CD8-positive, alpha-beta memory T cell (primary cell): ENCODE measurements at regions not wholly inside any gene's neighbourhood (a gene's known extent, or its start where the extent isn't known, plus 50 kb on each side); places are given as distances from the start of the nearest gene placed in this dataset.

ENCODE experiments used
- CTCF ChIA-PET: fragments of 350-600 bp; sonication (Branson Sonifier 250); formaldehyde crosslinking; loops from one replicate; lab custom pipeline; 2021; ENCODE audit warnings: antibody characterized with exemption; lab: Charles Lee
- POLR2A ChIA-PET: fragments of 350-600 bp; sonication (Branson Sonifier 250); formaldehyde crosslinking; loops from one replicate; lab custom pipeline; 2021; ENCODE audit warnings: antibody characterized with exemption; lab: Charles Lee
- DNase-seq, 5 donors: peaks; one replicate each; pipeline versions ENCODE4 v3.0.0 to v3.0.0-alpha.2; 2020 to 2022; ENCODE audit warnings: mixed read lengths in 1 of 5
- H3K27ac ChIP-seq: one replicate; pipeline ENCODE4 v1.7.0; 2013; ENCODE audit warnings: low read depth, mild to moderate bottlenecking, low read length, moderate library complexity
- H3K27me3 ChIP-seq: 2 replicates; pipeline ENCODE4 v1.7.0; 2013; ENCODE audit warnings: low read length, mild to moderate bottlenecking; ENCODE audit not compliant: insufficient read depth, poor library complexity, severe bottlenecking
- H3K36me3 ChIP-seq: 2 replicates; pipeline ENCODE4 v1.7.0; 2013; ENCODE audit warnings: mild to moderate bottlenecking, low read length, moderate library complexity; ENCODE audit not compliant: insufficient read depth
- H3K4me1 ChIP-seq: 2 replicates; pipeline ENCODE4 v1.7.0; 2013; ENCODE audit warnings: mild to moderate bottlenecking, low read length, moderate library complexity; ENCODE audit not compliant: insufficient read depth
- H3K4me3 ChIP-seq: 2 replicates; pipeline ENCODE4 v1.7.0; 2013; ENCODE audit warnings: mild to moderate bottlenecking, low read length
- H3K9me3 ChIP-seq: 2 replicates; pipeline ENCODE4 v1.7.0; 2013; ENCODE audit warnings: mild to moderate bottlenecking, low read length
- H3K27ac Mint-ChIP-seq, 8 donors: one replicate each; pipeline ENCODE4 v1.8.0; 2020 to 2021; ENCODE audit warnings: mixed read lengths in 8 of 8, mild to moderate bottlenecking in 6 of 8, inconsistent platforms in 3 of 8, moderate library complexity in 3 of 8
- H3K27me3 Mint-ChIP-seq, 2 donors: one replicate each; pipeline ENCODE4 v1.8.0; 2020 to 2021; ENCODE audit warnings: mixed read lengths in 2 of 2, mild to moderate bottlenecking in 1 of 2, moderate library complexity in 1 of 2
- H3K36me3 Mint-ChIP-seq, 3 donors: one replicate each; pipeline ENCODE4 v1.8.0; 2020 to 2021; ENCODE audit warnings: mixed read lengths in 3 of 3, inconsistent platforms in 1 of 3, mild to moderate bottlenecking in 1 of 3
- H3K4me1 Mint-ChIP-seq, 3 donors: one replicate each; pipeline ENCODE4 v1.8.0; 2020 to 2021; ENCODE audit warnings: mixed read lengths in 3 of 3, inconsistent platforms in 1 of 3, mild to moderate bottlenecking in 1 of 3
- H3K4me3 Mint-ChIP-seq, 7 donors: one replicate each; pipeline ENCODE4 v1.8.0; 2020 to 2021; ENCODE audit warnings: mixed read lengths in 7 of 7, mild to moderate bottlenecking in 6 of 7, moderate library complexity in 4 of 7, inconsistent platforms in 2 of 7
- H3K9me3 Mint-ChIP-seq, 5 donors: one replicate each; pipeline ENCODE4 v1.8.0; 2020 to 2022; ENCODE audit warnings: mixed read lengths in 5 of 5, mild to moderate bottlenecking in 3 of 5, moderate library complexity in 2 of 5, inconsistent platforms in 1 of 5

- Histone ChIP-seq H3K27me3 (no peaks in the 10 kb centered on the region), H3K36me3 (no peaks in the 10 kb centered on the region), H3K4me1 (no peaks in the 10 kb centered on the region), H3K27ac (no peak overlapping the region), H3K4me3 (no peak overlapping the region), H3K9me3 (no peaks in the 10 kb centered on the region)
- ChIA-PET CTCF (no interaction called here), POLR2A (no interaction called here)
- no peak overlapping the region for H3K27ac Mint-ChIP-seq
- H3K4me3 Mint-ChIP-seq, result no peak overlapping the region
- no peaks in the 10 kb centered on the region for H3K27me3 Mint-ChIP-seq
- H3K9me3 Mint-ChIP-seq, result peaks cover 7 to 35% (median 18%) of the 10 kb centered on the region in 5 donors
- DNase-seq, result no peak
- no peaks in the 10 kb centered on the region for H3K36me3 Mint-ChIP-seq
- H3K4me1 Mint-ChIP-seq, result no peaks in the 10 kb centered on the region
Observed at GRCh38 chr4:19425146-19425545, 826.6 kb upstream of the SLIT2 start.

GRCh38 chr4:19417256-19417655 lies 834.4 kb upstream of the SLIT2 start:
- H3K27me3 ChIP-seq, result no peaks in the 10 kb centered on the region
- ChIA-PET CTCF (no interaction called here), POLR2A (no interaction called here)
- Mint-ChIP-seq H3K4me3 (no peak overlapping the region), H3K4me1 (no peaks in the 10 kb centered on the region), H3K27me3 (no peaks in the 10 kb centered on the region), H3K9me3 (peaks cover 5 to 35% (median 19%) of the 10 kb centered on the region in 5 donors), H3K36me3 (no peaks in the 10 kb centered on the region), H3K27ac (no peak overlapping the region)
- H3K4me1 ChIP-seq, result no peaks in the 10 kb centered on the region
- DNase-seq, result no peak
- no peak overlapping the region for H3K27ac ChIP-seq
- peaks cover 5% of the 10 kb centered on the region for H3K9me3 ChIP-seq
- no peak overlapping the region for H3K4me3 ChIP-seq
- no peaks in the 10 kb centered on the region for H3K36me3 ChIP-seq

DNA sequence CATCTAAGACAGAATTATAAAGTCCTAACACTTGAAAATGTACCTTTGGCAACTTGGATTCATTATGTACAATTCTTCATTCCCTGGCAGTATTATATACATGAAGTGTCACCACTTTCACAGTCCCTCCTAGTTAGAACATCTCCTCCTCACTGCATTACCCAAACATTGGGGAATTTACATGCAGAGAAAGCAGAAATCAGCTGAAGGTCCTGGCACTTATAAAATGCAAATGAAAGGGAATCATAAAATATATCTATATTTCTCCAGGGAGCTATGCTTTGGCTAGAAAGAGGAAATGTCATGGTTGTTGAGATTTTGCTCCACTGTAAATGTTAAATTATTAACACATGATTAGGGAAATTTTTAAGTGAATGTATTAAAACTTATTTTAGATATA lies 835.6 kb upstream of the SLIT2 start:
- Mint-ChIP-seq H3K27me3 (no peaks in the 10 kb centered on the region), H3K36me3 (no peaks in the 10 kb centered on the region), H3K27ac (no peak overlapping the region), H3K4me3 (no peak overlapping the region), H3K4me1 (no peaks in the 10 kb centered on the region), H3K9me3 (peaks cover 5 to 34% (median 20%) of the 10 kb centered on the region in 5 donors)
- Histone ChIP-seq H3K4me3 (no peak overlapping the region), H3K36me3 (no peaks in the 10 kb centered on the region), H3K27ac (no peak overlapping the region), H3K27me3 (no peaks in the 10 kb centered on the region), H3K4me1 (no peaks in the 10 kb centered on the region), H3K9me3 (peaks cover 5% of the 10 kb centered on the region)
- DNase-seq, result no peak
- ChIA-PET CTCF (no interaction called here), POLR2A (no interaction called here)

DNA sequence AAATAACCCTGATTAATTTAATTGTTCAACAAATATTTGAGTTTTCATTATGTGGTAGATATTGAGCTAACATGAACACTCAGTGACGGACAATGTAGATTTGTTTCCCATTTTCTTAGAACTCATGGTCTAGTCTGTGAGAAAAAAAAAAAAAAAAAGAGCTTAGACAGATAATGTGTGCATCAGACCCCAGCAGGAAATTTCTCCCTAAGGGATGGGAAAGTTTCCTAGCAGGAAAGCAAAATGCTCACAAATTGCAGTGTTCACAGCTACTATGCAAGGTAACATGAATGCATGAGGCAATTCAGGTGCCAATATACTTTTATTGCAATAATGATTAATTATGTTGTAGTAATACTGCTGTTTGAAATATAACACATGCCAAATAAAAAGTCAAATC lies 843.2 kb upstream of the SLIT2 start:
- no peaks in the 10 kb centered on the region for H3K27me3 Mint-ChIP-seq
- POLR2A ChIA-PET, result no interaction called here
- Histone ChIP-seq H3K36me3 (no peaks in the 10 kb centered on the region), H3K4me1 (no peaks in the 10 kb centered on the region), H3K4me3 (no peak overlapping the region), H3K27ac (no peak overlapping the region), H3K27me3 (no peaks in the 10 kb centered on the region), H3K9me3 (no peaks in the 10 kb centered on the region)
- peaks cover 2 to 41% (median 20%) of the 10 kb centered on the region in 5 donors for H3K9me3 Mint-ChIP-seq
- no peak overlapping the region for H3K27ac Mint-ChIP-seq
- no peak for DNase-seq
- no peak overlapping the region for H3K4me3 Mint-ChIP-seq
- CTCF ChIA-PET, result no interaction called here
- H3K4me1 Mint-ChIP-seq, result no peaks in the 10 kb centered on the region
- H3K36me3 Mint-ChIP-seq, result no peaks in the 10 kb centered on the region

- CTCF ChIA-PET, result no interaction called here
- no peaks in the 10 kb centered on the region for H3K36me3 Mint-ChIP-seq
- no peaks in the 10 kb centered on the region for H3K4me1 ChIP-seq
- no peaks in the 10 kb centered on the region for H3K27me3 Mint-ChIP-seq
- no peaks in the 10 kb centered on the region for H3K4me1 Mint-ChIP-seq
- H3K4me3 Mint-ChIP-seq, result no peak overlapping the region
- no peaks in the 10 kb centered on the region for H3K36me3 ChIP-seq
- peaks cover 2 to 40% (median 19%) of the 10 kb centered on the region in 5 donors for H3K9me3 Mint-ChIP-seq
- H3K27ac ChIP-seq, result no peak overlapping the region
- H3K9me3 ChIP-seq, result no peaks in the 10 kb centered on the region
- POLR2A ChIA-PET, result no interaction called here
- no peak overlapping the region for H3K27ac Mint-ChIP-seq
- no peak overlapping the region for H3K4me3 ChIP-seq
- DNase-seq, result no peak
- no peaks in the 10 kb centered on the region for H3K27me3 ChIP-seq
Observed at GRCh38 chr4:19406789-19407188, 844.9 kb upstream of the SLIT2 start.

DNA sequence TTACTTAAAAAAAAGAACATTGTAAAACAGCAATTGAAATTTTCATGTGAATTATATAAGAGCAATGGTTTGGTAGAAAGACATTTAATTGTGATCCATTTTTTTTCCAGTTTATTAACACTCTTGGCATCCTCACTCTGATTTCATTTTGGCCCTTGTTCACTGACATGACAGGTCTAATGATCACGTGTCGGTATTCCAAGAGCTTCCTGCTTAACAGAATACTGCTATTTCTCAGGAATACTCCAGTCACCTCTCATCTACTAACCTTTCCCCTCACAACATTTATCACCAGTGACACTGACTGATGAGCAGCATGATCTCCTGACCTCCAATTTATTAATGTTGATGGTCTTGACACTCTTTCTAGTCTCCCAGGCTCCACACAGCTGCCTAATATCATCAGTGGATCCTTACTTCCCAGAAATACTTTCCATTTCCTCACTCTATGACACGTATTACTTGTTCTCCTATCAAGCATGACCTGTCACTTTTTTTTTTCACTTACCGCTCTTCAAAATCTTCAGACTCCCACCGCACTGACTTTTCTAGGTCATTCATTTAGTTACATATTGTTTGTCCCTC lies 847.8 kb upstream of the SLIT2 start:
- Mint-ChIP-seq H3K4me1 (no peaks in the 10 kb centered on the region), H3K4me3 (no peak overlapping the region), H3K36me3 (no peaks in the 10 kb centered on the region), H3K27ac (no peak overlapping the region), H3K9me3 (peaks cover 0 to 43% (median 18%) of the 10 kb centered on the region in 5 donors), H3K27me3 (no peaks in the 10 kb centered on the region)
- Histone ChIP-seq H3K36me3 (no peaks in the 10 kb centered on the region), H3K27me3 (no peaks in the 10 kb centered on the region), H3K27ac (no peak overlapping the region), H3K4me3 (no peak overlapping the region), H3K4me1 (no peaks in the 10 kb centered on the region), H3K9me3 (no peaks in the 10 kb centered on the region)
- CTCF ChIA-PET, result no interaction called here
- POLR2A ChIA-PET, result no interaction called here
- no peak for DNase-seq

GRCh38 chr4:19402581-19403065 lies 849.1 kb upstream of the SLIT2 start:
- H3K4me1 ChIP-seq, result no peaks in the 10 kb centered on the region
- H3K27ac ChIP-seq, result no peak overlapping the region
- H3K36me3 Mint-ChIP-seq, result no peaks in the 10 kb centered on the region
- CTCF ChIA-PET, result no interaction called here
- no peaks in the 10 kb centered on the region for H3K4me1 Mint-ChIP-seq
- no peak overlapping the region for H3K27ac Mint-ChIP-seq
- no peak overlapping the region for H3K4me3 ChIP-seq
- H3K27me3 Mint-ChIP-seq, result no peaks in the 10 kb centered on the region
- H3K9me3 ChIP-seq, result no peaks in the 10 kb centered on the region
- no peak overlapping the region for H3K4me3 Mint-ChIP-seq
- POLR2A ChIA-PET, result no interaction called here
- no peaks in the 10 kb centered on the region for H3K27me3 ChIP-seq
- DNase-seq, result no peak
- H3K36me3 ChIP-seq, result no peaks in the 10 kb centered on the region
- peaks cover 0 to 36% (median 16%) of the 10 kb centered on the region in 5 donors for H3K9me3 Mint-ChIP-seq

DNA sequence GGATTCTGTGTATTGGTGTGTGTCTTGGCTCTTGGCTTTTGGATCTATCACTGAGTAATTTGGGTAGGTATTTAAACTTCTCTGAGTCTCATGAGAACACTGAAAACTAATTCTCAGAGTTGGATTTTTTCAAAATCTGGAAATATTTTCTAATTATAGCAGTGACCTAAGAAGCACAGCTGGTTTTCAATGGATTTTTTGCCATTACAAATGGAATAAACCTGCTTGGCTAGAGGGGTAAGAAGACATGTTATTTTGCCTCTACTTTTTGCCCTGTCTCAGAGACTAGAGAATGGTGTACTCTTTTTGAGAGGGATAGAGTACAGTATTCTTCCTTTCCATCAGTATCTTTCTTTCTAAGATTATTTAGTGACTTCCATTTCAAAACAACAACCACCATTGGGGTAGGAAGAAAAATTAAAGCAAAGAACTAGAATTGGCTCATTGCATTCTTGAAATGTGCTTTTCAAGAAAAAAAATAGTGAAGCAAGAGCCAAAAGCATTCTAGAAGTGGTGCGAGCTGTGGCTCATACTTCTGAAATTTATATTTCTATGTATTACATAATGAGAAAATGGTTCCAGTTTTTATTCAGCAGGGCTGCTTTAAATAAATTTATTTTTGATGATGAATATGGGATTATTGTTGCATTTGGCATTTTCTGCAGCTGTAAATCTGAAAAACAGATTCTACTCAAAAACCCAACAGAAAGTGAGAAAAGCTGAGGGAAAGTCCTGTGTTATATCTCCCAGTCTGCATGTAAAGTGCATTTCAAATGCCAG lies 850.2 kb upstream of the SLIT2 start:
- peaks cover 0 to 34% (median 12%) of the 10 kb centered on the region in 5 donors for H3K9me3 Mint-ChIP-seq
- no peaks in the 10 kb centered on the region for H3K9me3 ChIP-seq
- POLR2A ChIA-PET, result no interaction called here
- no peak overlapping the region for H3K27ac ChIP-seq
- H3K4me1 Mint-ChIP-seq, result no peaks in the 10 kb centered on the region
- no peak overlapping the region for H3K27ac Mint-ChIP-seq
- no peak for DNase-seq
- H3K4me3 Mint-ChIP-seq, result no peak overlapping the region
- no peaks in the 10 kb centered on the region for H3K27me3 Mint-ChIP-seq
- H3K27me3 ChIP-seq, result no peaks in the 10 kb centered on the region
- no peaks in the 10 kb centered on the region for H3K36me3 Mint-ChIP-seq
- H3K4me1 ChIP-seq, result no peaks in the 10 kb centered on the region
- no peak overlapping the region for H3K4me3 ChIP-seq
- CTCF ChIA-PET, result no interaction called here
- H3K36me3 ChIP-seq, result no peaks in the 10 kb centered on the region
